Esophagus (tissue), 2 donors: ENCODE measurements at regions not wholly inside any gene's neighbourhood (a gene's known extent, or its start where the extent isn't known, plus 50 kb on each side); places are given as distances from the start of the nearest gene placed in this dataset.
"Not testable (repeated sequence)": the region's sequence is repeated elsewhere in the genome, so short reads cannot be mapped to it uniquely, and the experiment has no call there.

Source experiments
- H3K27ac ChIP-seq, 2 donors: one replicate each; pipeline ENCODE4 v1.5.1; 2013; ENCODE audit warnings: low read depth in 2 of 2, mild to moderate bottlenecking in 2 of 2, inconsistent platforms in 1 of 2, low read length in 1 of 2, moderate library complexity in 1 of 2
- H3K27me3 ChIP-seq, 2 donors: one replicate each; pipeline ENCODE4 v1.6.1; 2013; ENCODE audit warnings: low read length in 2 of 2, control low read depth in 1 of 2, mild to moderate bottlenecking in 1 of 2; ENCODE audit not compliant: insufficient read depth in 2 of 2, control insufficient read depth in 1 of 2
- H3K36me3 ChIP-seq, 2 donors: one replicate each; pipeline ENCODE4 v1.6.1; 2013; ENCODE audit warnings: low read length in 1 of 2; ENCODE audit not compliant: control insufficient read depth in 2 of 2, insufficient read depth in 2 of 2
- H3K4me1 ChIP-seq, 2 donors: one replicate each; pipeline ENCODE4 v1.6.1; 2013; ENCODE audit warnings: low read length in 1 of 2; ENCODE audit not compliant: control insufficient read depth in 2 of 2, insufficient read depth in 2 of 2
- H3K4me3 ChIP-seq, 2 donors: one replicate each; pipeline ENCODE4 v1.5.1; 2013; ENCODE audit warnings: low read length in 2 of 2, mild to moderate bottlenecking in 2 of 2, low read depth in 1 of 2, moderate library complexity in 1 of 2
- H3K9me3 ChIP-seq, 2 donors: one replicate each; pipeline ENCODE4 v1.6.1; 2013; ENCODE audit warnings: mild to moderate bottlenecking in 2 of 2, low read depth in 1 of 2, low read length in 1 of 2, moderate library complexity in 1 of 2; ENCODE audit not compliant: control insufficient read depth in 2 of 2, insufficient read depth in 1 of 2
- WGBS, 2 donors: extraction: QIAGEN DNeasy Blood & Tissue Kit; methylation state at CpG; one replicate each; pipeline ENCODE4 v1.1.7; 2013; 5-methylcytosine and 5-hydroxymethylcytosine counted together
- donor health status: healthy with polysubstance abuse.
- donor health status: Bipolar disorder and iron deficiency.

DNA sequence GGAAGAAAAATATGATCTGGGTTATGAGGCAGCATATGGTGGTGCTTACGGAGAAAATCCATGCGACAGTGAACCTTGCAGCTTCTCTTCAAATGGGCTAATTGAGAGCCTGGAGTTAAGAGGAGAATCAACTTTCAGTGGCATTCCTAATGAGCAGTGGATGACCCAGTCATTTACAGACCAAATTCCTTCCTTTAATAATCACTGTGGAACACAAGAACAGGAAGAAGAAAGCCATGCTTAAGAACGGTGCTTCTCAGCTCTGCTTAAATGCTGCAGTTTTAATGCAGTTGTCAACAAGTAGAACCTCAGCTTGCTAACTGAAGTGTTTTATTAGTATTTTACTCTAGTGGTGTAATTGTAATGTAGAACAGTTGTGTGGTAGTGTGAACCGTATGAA lies 154.2 kb upstream of the RASSF8 start:
- not testable (repeated sequence) for H3K27me3 ChIP-seq, H3K4me3 ChIP-seq, H3K4me1 ChIP-seq, H3K9me3 ChIP-seq, H3K27ac ChIP-seq, H3K36me3 ChIP-seq
- WGBS, 2 donors, result 78 to 80% methylated on average over 4 of the region's 4 CpGs

DNA sequence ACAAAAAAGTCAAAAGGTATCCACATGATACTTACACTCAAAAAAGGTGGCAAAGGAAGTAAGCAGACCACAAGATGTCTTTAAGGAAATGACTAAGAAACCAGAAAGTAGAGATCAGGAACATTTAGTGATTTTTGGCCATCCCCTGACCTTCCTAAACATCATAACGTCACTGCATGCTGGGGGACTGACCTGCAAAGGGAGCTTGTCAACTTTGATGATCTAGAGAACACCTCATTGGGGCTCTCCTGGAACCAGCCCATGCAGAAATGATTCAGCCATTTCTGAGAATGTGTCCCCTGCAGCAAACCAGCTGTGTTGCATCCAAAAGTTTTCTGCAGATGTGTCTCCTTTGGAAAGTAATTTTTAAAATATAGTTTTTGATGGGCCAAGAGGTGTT lies 152.2 kb upstream of the RASSF8 start:
- no peak overlapping the region for H3K4me3 ChIP-seq
- H3K9me3 ChIP-seq, result no peaks in the 10 kb centered on the region
- H3K36me3 ChIP-seq, result no peaks in the 10 kb centered on the region
- H3K27me3 ChIP-seq, result no peaks in the 10 kb centered on the region
- no peak overlapping the region for H3K27ac ChIP-seq
- H3K4me1 ChIP-seq, result no peaks in the 10 kb centered on the region
- WGBS, 2 donors, result 38 to 43% methylated on average over 1 of the region's 1 CpG

DNA sequence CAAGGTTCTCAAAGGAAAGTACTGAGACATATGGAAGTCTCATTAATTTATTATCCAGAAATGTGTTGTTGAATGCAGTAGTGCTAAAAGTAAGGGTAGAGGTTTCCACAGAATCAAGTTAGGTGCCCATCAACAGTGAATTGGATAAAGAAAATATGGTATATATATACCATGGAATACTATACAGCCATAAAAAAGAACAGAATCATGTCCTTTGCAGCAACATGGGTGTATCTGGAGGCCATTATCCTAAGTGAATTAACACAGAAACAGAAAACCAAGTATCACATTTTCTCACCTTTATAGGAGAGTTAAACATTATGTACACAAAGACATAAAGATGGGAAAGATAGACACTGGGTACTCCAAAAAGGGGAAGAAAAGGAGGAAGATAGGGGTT lies 149.9 kb upstream of the RASSF8 start:
- H3K36me3 ChIP-seq, result no peaks in the 10 kb centered on the region
- H3K4me3 ChIP-seq, result no peak overlapping the region

DNA sequence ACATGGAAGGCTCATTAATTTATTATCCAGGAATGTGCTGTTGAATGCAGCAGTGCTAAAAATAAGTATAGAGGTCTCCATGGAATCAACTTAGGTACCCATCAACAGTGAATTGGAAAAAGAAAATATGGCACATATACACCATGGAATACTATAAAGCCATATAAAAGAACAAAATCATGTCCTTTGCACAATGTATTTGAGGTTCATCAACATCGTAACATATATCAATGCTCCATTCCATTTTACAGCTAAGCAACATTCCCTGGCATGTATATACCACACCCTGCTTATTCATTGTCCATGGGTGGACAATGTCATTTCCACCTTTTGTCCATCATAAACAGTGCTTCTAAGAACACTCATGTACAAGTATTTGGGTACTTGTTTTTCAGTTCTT lies 147.8 kb upstream of the RASSF8 start:
- no peaks in the 10 kb centered on the region for H3K27me3 ChIP-seq
- H3K4me1 ChIP-seq, result no peaks in the 10 kb centered on the region
- H3K9me3 ChIP-seq, result no peaks in the 10 kb centered on the region
- 88 to 100% methylated on average over 1 of the region's 1 CpG for WGBS, 2 donors
- no peak overlapping the region for H3K27ac ChIP-seq
- no peak overlapping the region for H3K4me3 ChIP-seq
- H3K36me3 ChIP-seq, result no peaks in the 10 kb centered on the region

More for the DNA sequence above, 149.9 kb upstream of the RASSF8 start:
- no peaks in the 10 kb centered on the region for H3K27me3 ChIP-seq
- H3K4me1 ChIP-seq, result no peaks in the 10 kb centered on the region
- no peaks in the 10 kb centered on the region for H3K9me3 ChIP-seq
- no peak overlapping the region for H3K27ac ChIP-seq

- Histone ChIP-seq H3K4me3 (no peak overlapping the region), H3K36me3 (no peaks in the 10 kb centered on the region), H3K27me3 (no peaks in the 10 kb centered on the region), H3K4me1 (no peaks in the 10 kb centered on the region), H3K9me3 (no peaks in the 10 kb centered on the region), H3K27ac (no peak overlapping the region)
- 59 to 70% methylated on average over 5 of the region's 5 CpGs for WGBS, 2 donors
Observed at GRCh38 chr12:25811656-25812126, 146.8 kb upstream of the RASSF8 start.

DNA sequence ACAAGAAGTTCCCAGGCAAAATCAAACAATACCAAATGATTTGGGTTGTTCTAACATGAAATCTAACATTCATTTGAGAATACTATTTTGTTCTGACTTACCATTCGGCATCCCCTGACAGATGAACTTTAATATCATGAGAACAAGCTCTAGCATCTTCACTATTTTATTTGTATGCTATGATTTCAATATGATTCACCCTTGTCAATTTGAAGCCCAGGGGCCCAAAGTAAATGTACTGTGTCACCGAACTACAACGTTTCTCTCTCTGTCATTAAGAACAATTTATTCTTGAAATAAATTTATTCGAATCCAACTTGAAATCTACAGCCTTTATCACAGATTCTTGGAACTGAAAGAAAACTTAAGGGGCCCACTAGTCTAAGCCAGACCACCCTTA lies 146.2 kb upstream of the RASSF8 start:
- no peaks in the 10 kb centered on the region for H3K4me1 ChIP-seq
- no peak overlapping the region for H3K27ac ChIP-seq
- H3K36me3 ChIP-seq, result no peaks in the 10 kb centered on the region
- H3K27me3 ChIP-seq, result no peaks in the 10 kb centered on the region
- WGBS, 2 donors, result 70 to 82% methylated on average over 4 of the region's 4 CpGs
- no peaks in the 10 kb centered on the region for H3K9me3 ChIP-seq
- no peak overlapping the region for H3K4me3 ChIP-seq

- Histone ChIP-seq H3K27me3 (no peaks in the 10 kb centered on the region), H3K9me3 (no peaks in the 10 kb centered on the region), H3K36me3 (no peaks in the 10 kb centered on the region), H3K4me3 (no peak overlapping the region), H3K4me1 (no peaks in the 10 kb centered on the region), H3K27ac (no peak overlapping the region)
- WGBS, 2 donors, result 86 to 91% methylated on average over 5 of the region's 5 CpGs
Observed at GRCh38 chr12:25813843-25814242, 144.6 kb upstream of the RASSF8 start.

DNA sequence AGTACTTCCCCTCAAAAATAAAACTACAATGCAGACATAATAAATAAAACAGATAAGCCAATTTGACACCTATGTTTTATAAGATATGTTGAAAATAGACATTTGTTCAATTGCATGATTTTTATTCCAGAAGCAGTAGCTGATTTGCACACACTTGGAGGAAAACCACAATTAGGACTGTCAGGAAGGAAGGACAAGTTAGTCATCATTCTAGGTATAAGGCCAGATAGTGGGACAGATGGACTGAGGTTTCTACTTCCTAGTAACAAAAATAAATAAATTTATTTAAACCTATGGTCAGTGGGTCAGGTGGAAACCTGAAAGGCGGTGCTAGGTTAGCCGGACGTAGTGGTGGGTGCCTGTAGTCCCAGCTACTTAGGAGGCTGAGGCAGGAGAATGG lies 141.8 kb upstream of the RASSF8 start:
- no peak overlapping the region for H3K4me3 ChIP-seq
- H3K36me3 ChIP-seq, result no peaks in the 10 kb centered on the region
- H3K27ac ChIP-seq, result no peak overlapping the region
- no peaks in the 10 kb centered on the region for H3K9me3 ChIP-seq
- H3K27me3 ChIP-seq, result no peaks in the 10 kb centered on the region
- no peaks in the 10 kb centered on the region for H3K4me1 ChIP-seq
- 88 to 94% methylated on average over 3 of the region's 3 CpGs for WGBS, 2 donors

DNA sequence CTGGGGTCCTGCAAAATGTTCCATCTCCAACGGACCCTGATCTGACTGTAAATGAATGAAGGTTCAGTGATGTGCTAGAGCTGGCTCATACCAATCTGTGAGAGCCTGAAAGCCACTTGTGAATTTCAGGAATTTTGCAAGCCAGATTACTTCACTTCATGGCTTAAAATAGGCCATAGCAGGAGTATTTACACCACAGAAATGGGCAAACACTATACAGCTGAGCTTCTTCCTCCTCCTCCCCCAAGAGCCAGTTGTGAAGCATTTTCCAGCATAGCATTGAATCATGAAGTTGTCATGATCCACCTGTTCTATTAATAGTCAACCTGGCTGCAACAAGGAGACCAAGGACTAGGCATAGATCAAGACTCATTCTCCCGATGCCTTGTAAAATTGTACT lies 141.3 kb upstream of the RASSF8 start:
- H3K4me3 ChIP-seq, result no peak overlapping the region
- no peaks in the 10 kb centered on the region for H3K27me3 ChIP-seq
- no peaks in the 10 kb centered on the region for H3K9me3 ChIP-seq
- no peak overlapping the region for H3K27ac ChIP-seq
- no peaks in the 10 kb centered on the region for H3K4me1 ChIP-seq
- no peaks in the 10 kb centered on the region for H3K36me3 ChIP-seq
- 95% methylated on average over 2 of the region's 2 CpGs for WGBS, 2 donors

- H3K36me3 ChIP-seq, result no peaks in the 10 kb centered on the region
- H3K4me1 ChIP-seq, result no peaks in the 10 kb centered on the region
- no peak overlapping the region for H3K4me3 ChIP-seq
- no peaks in the 10 kb centered on the region for H3K27me3 ChIP-seq
- no peak overlapping the region for H3K27ac ChIP-seq
- no peaks in the 10 kb centered on the region for H3K9me3 ChIP-seq
Observed at GRCh38 chr12:25818596-25819390, 139.7 kb upstream of the RASSF8 start.
